Adipocyte (in vitro differentiated cells): ENCODE measurements at regions not wholly inside any gene's neighbourhood (a gene's known extent, or its start where the extent isn't known, plus 50 kb on each side); places are given as distances from the start of the nearest gene placed in this dataset.

Source experiments
- DNase-seq: peaks from one replicate; pipeline ENCODE4 v3.0.0-alpha.2; 2015; ENCODE audit warnings: low read depth
- H3K27me3 ChIP-seq: replicated peaks from 2 replicates; pipeline ENCODE4 v1.7.0; 2013; ENCODE audit warnings: mild to moderate bottlenecking, low read length, moderate library complexity; ENCODE audit not compliant: control insufficient read depth, insufficient read depth
- H3K36me3 ChIP-seq: 2 replicates; pipeline ENCODE4 v1.7.0; 2013; ENCODE audit warnings: low read length, mild to moderate bottlenecking, moderate library complexity; ENCODE audit not compliant: control insufficient read depth, insufficient read depth, severe bottlenecking
- H3K4me1 ChIP-seq: 2 replicates; pipeline ENCODE4 v1.7.0; 2013; ENCODE audit warnings: mild to moderate bottlenecking, low read length, moderate library complexity; ENCODE audit not compliant: control insufficient read depth, insufficient read depth
- H3K4me3 ChIP-seq: 2 replicates; pipeline ENCODE4 v1.7.0; 2013; ENCODE audit warnings: mild to moderate bottlenecking, low read length, moderate library complexity
- H3K9ac ChIP-seq: 2 replicates; pipeline ENCODE4 v1.7.0; 2013; ENCODE audit warnings: mild to moderate bottlenecking, low read length, moderate library complexity
- H3K9me3 ChIP-seq: 2 replicates; pipeline ENCODE4 v1.7.0; 2013; ENCODE audit warnings: mild to moderate bottlenecking, low read length, moderate library complexity; ENCODE audit not compliant: control insufficient read depth

- Histone ChIP-seq H3K9me3 (peaks cover 3% of the 10 kb centered on the region), H3K4me1 (peaks cover 17% of the 10 kb centered on the region), H3K36me3 (no peaks in the 10 kb centered on the region), H3K9ac (no peak overlapping the region), H3K4me3 (no peak overlapping the region), H3K27me3 (peaks cover 29% of the 10 kb centered on the region)
- DNase-seq, result no peak
These were observed 531.1 kb downstream of the TBC1D22A start for GRCh38 chr22:47293368-47294221.

GRCh38 chr22:47292546-47293320, 530.3 kb downstream of the TBC1D22A start:
- H3K4me3 ChIP-seq, result no peak overlapping the region
- DNase-seq, result peak; percentile 36
- no peaks in the 10 kb centered on the region for H3K36me3 ChIP-seq
- H3K9ac ChIP-seq, result no peak overlapping the region
- no peaks in the 10 kb centered on the region for H3K9me3 ChIP-seq
- peaks cover 23% of the 10 kb centered on the region for H3K27me3 ChIP-seq
- peaks cover 17% of the 10 kb centered on the region for H3K4me1 ChIP-seq

GRCh38 chr22:47291565-47292495, 529.4 kb downstream of the TBC1D22A start:
- Histone ChIP-seq H3K4me3 (no peak overlapping the region), H3K27me3 (peaks cover 21% of the 10 kb centered on the region), H3K4me1 (peaks cover 17% of the 10 kb centered on the region), H3K36me3 (no peaks in the 10 kb centered on the region), H3K9ac (no peak overlapping the region), H3K9me3 (no peaks in the 10 kb centered on the region)
- no peak for DNase-seq

- H3K27me3 ChIP-seq, result peaks cover 27% of the 10 kb centered on the region
- H3K4me1 ChIP-seq, result peaks cover 10% of the 10 kb centered on the region
- H3K36me3 ChIP-seq, result no peaks in the 10 kb centered on the region
- no peak overlapping the region for H3K4me3 ChIP-seq
- no peak for DNase-seq
- no peak overlapping the region for H3K9ac ChIP-seq
- H3K9me3 ChIP-seq, result no peaks in the 10 kb centered on the region
These were observed 528.4 kb downstream of the TBC1D22A start for GRCh38 chr22:47290706-47291430.

- no peaks in the 10 kb centered on the region for H3K9me3 ChIP-seq
- peaks cover 40% of the 10 kb centered on the region for H3K27me3 ChIP-seq
- H3K36me3 ChIP-seq, result no peaks in the 10 kb centered on the region
- peaks cover 9% of the 10 kb centered on the region for H3K4me1 ChIP-seq
- H3K9ac ChIP-seq, result no peak overlapping the region
- H3K4me3 ChIP-seq, result no peak overlapping the region
- DNase-seq, result no peak
These were observed 527.0 kb downstream of the TBC1D22A start for GRCh38 chr22:47289336-47289985.

- Histone ChIP-seq H3K9ac (no peak overlapping the region), H3K9me3 (no peaks in the 10 kb centered on the region), H3K27me3 (peaks cover 47% of the 10 kb centered on the region), H3K4me1 (peaks cover 3% of the 10 kb centered on the region), H3K4me3 (no peak overlapping the region), H3K36me3 (no peaks in the 10 kb centered on the region)
- no peak for DNase-seq
These were observed 526.2 kb downstream of the TBC1D22A start for GRCh38 chr22:47288680-47289079.

- H3K36me3 ChIP-seq, result no peaks in the 10 kb centered on the region
- H3K4me3 ChIP-seq, result no peak overlapping the region
- no peak overlapping the region for H3K9ac ChIP-seq
- H3K9me3 ChIP-seq, result no peaks in the 10 kb centered on the region
- DNase-seq, result no peak
- peaks cover 56% of the 10 kb centered on the region for H3K27me3 ChIP-seq
- H3K4me1 ChIP-seq, result no peaks in the 10 kb centered on the region
These were observed 525.1 kb downstream of the TBC1D22A start for GRCh38 chr22:47287516-47287915.

- Histone ChIP-seq H3K4me3 (no peak overlapping the region), H3K27me3 (peaks cover 52% of the 10 kb centered on the region), H3K36me3 (no peaks in the 10 kb centered on the region), H3K9me3 (no peaks in the 10 kb centered on the region), H3K4me1 (no peaks in the 10 kb centered on the region), H3K9ac (no peak overlapping the region)
- no peak for DNase-seq
These were observed 524.1 kb downstream of the TBC1D22A start for GRCh38 chr22:47286590-47286989.

- peaks cover 51% of the 10 kb centered on the region for H3K27me3 ChIP-seq
- no peaks in the 10 kb centered on the region for H3K4me1 ChIP-seq
- no peak overlapping the region for H3K4me3 ChIP-seq
- no peak overlapping the region for H3K9ac ChIP-seq
- H3K36me3 ChIP-seq, result no peaks in the 10 kb centered on the region
- no peaks in the 10 kb centered on the region for H3K9me3 ChIP-seq
- DNase-seq, result no peak
These were observed 523.5 kb downstream of the TBC1D22A start for GRCh38 chr22:47285981-47286380.

- H3K36me3 ChIP-seq, result no peaks in the 10 kb centered on the region
- no peaks in the 10 kb centered on the region for H3K4me1 ChIP-seq
- H3K9me3 ChIP-seq, result no peaks in the 10 kb centered on the region
- H3K9ac ChIP-seq, result no peak overlapping the region
- no peak for DNase-seq
- H3K27me3 ChIP-seq, result peaks cover 51% of the 10 kb centered on the region
- H3K4me3 ChIP-seq, result no peak overlapping the region
These were observed 522.4 kb downstream of the TBC1D22A start for GRCh38 chr22:47284822-47285221.
